EH (cell line): ENCODE measurements at regions not wholly inside any gene's neighbourhood (a gene's known extent, or its start where the extent isn't known, plus 50 kb on each side); places are given as distances from the start of the nearest gene placed in this dataset.
"Not testable (repeated sequence)": the region's sequence is repeated elsewhere in the genome, so short reads cannot be mapped to it uniquely, and the experiment has no call there.

ENCODE experiments used
- DNase-seq: peaks from one replicate; pipeline ENCODE4 v3.0.0-alpha.2; 2015; ENCODE audit warnings: low read depth

DNA sequence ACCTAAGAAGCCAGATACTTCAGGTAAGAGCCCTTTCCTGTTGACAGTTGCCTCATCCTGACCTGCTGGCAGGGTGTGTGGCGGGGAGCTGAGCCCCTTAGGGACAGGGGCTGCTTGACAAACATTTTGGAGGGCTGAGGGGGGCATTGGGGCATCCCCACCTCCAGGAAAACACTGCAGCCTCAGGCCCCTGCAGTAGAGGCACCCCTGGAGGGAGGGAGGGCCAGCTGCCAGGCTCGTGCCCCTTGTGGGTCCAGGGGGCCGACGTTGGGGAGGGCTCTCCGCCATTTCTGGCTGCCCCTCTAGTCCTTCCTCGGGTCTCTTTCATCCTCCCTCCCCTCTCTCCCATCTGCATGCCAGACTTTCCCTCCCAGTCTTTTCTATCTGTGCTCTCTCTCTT, 177.3 kb downstream of the RPS24 start:
- DNase-seq = no peak

DNA sequence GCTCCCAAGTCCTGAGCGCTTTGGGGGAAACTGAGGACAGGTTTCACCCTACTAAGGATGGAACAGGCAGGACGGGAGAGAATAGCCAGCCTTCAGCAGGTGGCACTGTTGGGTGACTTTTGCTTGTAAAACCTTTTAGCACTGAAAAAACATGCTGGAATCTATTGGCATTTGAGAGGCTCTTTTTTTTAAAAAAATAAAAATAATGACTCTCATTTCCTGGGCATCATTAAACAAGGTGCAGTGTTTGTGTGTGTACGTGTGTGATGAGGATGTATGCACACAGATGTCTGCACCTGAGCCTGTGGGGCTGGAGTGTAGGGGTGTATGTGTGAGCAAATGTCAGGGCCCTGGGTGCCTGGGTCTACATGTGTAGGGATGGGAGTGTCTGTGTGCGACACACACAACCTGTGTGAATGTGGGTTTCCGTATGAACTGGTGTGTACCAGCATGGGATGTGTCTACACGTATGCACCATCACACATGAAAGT, 177.9 kb downstream of the RPS24 start:
- DNase-seq = peak; percentile 73

GRCh38 chr10:78212060-78212785, 178.6 kb downstream of the RPS24 start:
- peak; percentile 19 for DNase-seq

DNA sequence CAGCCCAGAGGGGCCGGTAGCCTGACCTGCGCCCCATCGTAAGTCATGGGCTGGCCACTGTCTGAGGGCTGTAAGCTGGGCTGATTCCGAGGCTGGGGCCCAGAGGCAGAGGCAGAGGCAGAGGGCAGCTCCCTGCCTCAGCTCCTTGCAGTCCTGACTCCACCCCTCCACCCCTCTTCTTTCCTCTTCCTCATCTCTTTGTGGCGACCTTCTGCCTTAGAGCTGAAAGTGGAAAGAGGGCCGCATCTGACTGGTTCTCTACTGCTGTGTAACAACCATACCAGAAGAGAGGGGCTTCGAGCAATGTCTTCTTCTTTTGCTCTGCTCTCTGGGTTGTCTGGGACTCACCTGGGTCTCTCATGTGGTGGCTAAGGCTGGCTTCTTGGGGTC, 179.1 kb downstream of the RPS24 start:
- DNase-seq = no peak

DNA sequence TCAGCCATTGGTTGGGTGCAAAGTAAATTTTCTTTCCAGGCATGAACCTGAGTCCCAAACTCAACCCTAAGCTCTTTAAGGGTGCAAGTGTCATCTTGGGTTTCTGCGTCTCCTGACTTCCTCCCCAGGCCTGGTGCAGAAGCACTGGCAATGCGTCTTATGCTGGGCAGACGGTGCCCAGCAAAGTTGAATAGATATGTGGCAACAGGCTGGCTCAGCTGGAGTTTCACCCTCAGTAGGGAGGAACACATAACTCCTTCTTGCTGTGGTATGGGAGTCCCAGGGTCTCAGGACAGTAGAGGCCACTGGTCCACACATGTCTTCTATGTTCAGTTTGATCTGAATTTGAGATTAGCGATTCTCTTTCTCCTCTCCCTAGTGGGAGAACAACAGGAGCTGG, 181.3 kb downstream of the RPS24 start:
- no peak for DNase-seq

GRCh38 chr10:78215645-78216044, 182.0 kb downstream of the RPS24 start:
- peak; percentile 94 for DNase-seq

GRCh38 chr10:78217336-78217735, 183.7 kb downstream of the RPS24 start:
- no peak for DNase-seq

DNA sequence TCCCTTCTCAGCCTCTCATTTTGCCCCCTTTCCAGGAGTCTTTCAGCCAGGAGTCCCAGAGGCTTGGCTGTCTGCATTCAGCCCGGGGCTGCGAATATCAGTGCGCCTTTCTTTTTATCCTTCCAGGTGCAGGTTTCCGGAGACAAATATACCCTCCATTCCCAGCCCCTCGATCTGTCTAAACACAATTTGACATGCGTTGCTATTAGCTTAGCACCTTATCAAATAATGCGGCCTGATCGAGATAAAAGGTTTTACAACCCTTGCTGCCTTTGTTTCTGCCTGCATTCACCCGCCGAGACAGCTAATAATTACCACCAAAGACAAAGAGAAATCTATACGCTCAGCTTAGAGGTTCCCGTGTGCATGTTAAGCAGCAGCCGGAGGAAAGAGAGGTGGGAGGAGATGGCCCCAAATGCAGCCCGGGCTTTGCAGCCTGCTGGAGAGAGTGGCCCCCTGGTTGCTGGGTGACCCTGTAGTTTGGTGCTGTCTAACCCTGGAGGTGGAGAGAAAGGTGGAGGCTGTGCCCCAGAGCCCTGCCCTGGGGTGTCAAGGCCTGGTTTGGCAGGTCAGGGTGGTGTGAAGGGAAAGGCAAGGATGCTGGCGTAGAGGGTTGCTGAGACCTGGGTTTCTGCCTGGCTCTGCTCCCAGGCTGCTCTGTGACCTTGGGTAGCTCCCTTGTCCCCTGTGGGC, 185.3 kb downstream of the RPS24 start:
- DNase-seq = no peak

- not testable (repeated sequence) for DNase-seq
These were observed 185.9 kb downstream of the RPS24 start for GRCh38 chr10:78219568-78219967.

DNA sequence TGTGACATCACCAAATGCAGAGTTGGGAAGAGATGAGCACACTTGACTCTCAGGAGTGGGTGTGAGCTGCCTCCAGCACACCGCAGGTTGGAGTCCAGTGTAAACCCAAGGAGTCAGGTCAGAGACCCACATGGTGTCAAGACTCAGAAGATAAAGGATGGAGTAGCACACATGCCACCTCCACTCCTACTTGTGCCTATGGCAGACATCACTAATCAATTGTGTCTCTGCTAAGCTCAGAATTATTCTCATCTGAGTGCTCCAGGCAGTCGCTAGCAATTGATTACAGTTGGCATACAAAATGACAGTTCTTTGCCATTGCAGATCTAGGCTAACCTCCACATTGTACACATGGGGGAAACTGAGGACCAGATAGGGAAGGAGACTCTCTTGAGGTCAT, 187.1 kb downstream of the RPS24 start:
- no peak for DNase-seq

- no peak for DNase-seq
These were observed 188.6 kb downstream of the RPS24 start for GRCh38 chr10:78222096-78222790.

- no peak for DNase-seq
These were observed 189.4 kb downstream of the RPS24 start for GRCh38 chr10:78223088-78223487.

- DNase-seq = peak; percentile 83
These were observed 190.9 kb downstream of the RPS24 start for GRCh38 chr10:78224602-78225001.

- DNase-seq = no peak
These were observed 191.9 kb downstream of the RPS24 start for GRCh38 chr10:78225594-78225993.

GRCh38 chr10:78229489-78229888, 195.8 kb downstream of the RPS24 start:
- no peak for DNase-seq

DNA sequence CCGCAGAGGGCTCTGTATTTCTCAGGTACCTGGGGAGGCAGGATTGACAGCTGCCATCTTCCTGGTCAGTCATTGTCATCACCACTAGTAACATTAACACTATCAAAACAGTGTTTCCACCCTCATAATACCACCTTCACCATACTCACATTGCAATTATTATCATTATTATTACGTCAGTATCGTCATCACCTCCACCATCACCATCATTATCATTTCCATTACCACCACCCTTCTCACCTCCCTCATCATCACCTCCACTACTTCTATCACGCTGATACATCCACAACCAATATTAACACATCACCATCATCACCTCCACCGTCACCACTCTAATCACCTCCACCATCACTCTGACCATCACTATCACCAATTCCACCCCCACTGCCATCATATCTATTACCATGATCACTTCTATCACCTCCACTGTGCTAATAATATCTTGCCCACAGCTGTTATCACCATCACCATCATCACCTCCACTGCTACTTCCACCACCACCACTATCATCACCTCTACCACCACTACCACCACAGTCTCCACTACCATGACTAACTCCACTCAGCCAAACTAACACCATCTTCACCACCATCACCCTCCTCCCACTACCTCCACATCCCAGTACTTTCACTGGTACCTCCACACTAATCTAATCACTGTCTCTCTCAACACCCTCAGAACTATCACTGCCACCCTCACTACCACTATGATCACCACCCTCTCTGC, 196.4 kb downstream of the RPS24 start:
- no peak for DNase-seq

DNA sequence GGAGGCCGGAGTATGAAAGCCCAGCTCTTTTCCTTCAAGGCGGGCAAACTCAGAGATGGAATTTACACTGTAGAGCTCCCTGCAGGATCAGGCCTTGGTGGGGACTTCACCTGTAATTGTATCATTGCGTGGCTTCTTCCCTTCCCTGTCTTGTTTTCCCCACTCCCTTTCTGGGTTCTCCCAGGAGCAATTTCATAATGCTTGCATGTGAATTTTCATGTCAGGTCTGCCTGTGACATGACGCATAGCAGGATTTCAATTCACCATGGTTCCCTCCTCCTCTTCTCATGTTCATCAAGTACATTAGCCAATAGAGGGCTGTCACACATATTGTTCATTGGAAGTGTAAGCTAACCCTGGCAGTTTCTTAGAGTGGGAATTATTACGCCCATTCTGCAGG, 197.7 kb downstream of the RPS24 start:
- DNase-seq = no peak

- DNase-seq = peak; percentile 42
These were observed 198.3 kb downstream of the RPS24 start for GRCh38 chr10:78231939-78232338.

- no peak for DNase-seq
These were observed 202.9 kb downstream of the RPS24 start for GRCh38 chr10:78236416-78237015.

DNA sequence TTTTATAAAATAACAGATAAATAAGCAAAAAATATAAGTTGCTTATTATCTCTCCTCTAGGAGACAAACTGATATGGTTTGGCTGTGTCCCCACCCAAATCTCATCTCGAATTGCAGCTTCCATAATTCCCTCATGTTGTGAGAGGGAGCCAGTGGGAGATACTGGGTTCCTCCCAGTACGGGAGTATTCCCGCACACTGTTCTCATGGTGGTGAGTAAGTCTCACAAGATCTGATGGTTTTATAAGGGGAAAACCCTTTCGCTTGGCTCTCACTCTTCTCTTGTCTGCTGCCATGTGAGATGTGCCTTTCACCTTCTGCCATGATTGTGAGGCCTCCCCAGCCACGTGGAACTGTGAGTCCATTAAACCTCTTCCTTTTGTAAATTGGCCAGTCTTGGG, 204.3 kb downstream of the RPS24 start:
- DNase-seq = not testable (repeated sequence)

- no peak for DNase-seq
These were observed 213.6 kb downstream of the RPS24 start for GRCh38 chr10:78247266-78247665.

DNA sequence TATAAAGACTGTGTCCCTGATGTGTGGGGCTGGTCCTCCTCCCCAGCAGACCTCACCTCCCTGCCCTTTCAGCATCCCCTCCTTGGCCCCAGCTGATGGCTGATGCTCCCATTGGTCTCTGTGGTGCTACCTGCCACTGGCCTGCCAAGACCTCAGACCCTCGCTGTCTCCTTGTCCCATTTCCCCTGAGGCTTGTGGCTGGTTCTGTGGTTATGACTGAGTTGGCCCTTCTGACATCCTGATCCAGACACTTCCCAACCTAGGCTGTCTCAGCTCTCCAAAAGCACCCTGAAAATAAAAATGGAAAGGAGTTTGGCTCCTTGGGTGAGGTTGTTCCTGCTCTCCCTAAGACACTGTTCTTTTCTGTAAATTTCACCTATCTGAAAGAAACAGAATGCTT, 214.2 kb downstream of the RPS24 start:
- DNase-seq = peak; percentile 22
